ENCODE measurements at regions not wholly inside any gene's neighbourhood (a gene's known extent, or its start where the extent isn't known, plus 50 kb on each side); places are given as distances from the start of the nearest gene placed in this dataset.

DNA sequence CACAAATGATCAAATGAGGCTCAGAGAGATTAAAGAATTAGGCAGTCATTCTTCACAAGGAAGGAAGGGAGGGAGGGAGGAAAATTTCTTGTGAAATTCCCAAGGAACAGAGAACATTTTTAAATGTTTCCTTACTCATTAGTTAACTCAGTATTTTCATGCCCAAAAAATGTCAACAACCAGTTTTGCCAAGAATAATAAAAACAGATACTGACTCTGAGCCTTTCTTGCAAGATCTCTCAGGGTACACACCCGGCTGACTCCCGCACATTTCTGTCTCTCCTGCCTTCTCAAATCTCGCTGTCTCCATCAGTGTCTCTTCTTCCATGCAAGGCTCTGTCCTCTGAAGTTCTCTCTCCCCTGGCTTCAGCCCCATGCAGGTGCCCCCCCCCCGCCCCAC lies 265.9 kb downstream of the TJP1 start:
- DNase-seq (ENCODE audit: low spot score), result no peak

DNA sequence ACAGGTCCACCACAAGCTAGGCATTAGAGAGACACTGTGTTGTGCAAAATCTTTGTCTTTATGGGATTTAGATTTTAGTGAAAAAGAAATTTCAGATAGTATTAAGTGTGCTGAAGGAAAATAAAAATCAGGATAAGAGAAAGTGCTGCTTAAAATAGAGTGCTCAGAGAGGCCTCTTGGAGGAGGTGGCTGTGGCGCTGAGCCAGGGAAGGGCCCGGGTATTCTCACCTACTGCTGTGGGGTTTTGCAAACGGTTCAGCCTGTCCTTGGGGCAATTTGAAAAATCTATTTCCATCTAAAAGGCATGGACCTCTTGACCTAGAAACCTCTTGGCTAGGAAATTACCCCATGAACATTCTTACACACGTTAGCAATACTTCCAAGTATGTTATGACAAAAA lies 267.7 kb downstream of the TJP1 start:
- DNase-seq (ENCODE audit: low spot score), result no peak

DNA sequence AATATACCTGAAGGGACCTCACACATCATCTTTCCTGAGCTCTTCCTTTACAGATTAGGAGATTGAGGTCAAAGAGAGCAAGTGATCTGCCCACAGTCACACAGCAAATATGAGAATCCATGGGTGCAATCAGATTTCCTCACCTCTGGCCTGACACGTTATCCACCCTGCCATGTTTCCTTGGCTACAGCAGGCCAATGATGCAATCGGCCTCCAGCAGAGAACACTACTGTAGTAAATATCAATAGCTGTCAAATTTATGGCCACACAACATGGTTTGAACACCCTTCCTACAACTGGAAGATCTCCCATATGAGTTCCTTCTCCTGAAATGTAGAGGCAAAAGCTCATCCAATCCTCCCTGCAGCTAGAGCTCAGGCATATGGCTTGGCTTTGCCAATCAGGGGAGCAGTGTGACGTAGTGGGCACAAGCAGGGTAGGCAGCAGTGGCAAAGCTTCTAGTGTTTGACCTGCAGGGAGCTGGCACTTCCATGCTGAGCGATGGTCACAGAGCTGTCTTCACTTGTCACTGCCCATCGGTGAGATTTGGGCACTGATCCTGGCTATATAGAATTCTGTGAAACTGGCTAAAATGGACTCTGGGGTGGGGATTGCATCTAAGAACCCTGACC lies 271.3 kb downstream of the TJP1 start:
- no peak for DNase-seq (ENCODE audit: low spot score)

DNA sequence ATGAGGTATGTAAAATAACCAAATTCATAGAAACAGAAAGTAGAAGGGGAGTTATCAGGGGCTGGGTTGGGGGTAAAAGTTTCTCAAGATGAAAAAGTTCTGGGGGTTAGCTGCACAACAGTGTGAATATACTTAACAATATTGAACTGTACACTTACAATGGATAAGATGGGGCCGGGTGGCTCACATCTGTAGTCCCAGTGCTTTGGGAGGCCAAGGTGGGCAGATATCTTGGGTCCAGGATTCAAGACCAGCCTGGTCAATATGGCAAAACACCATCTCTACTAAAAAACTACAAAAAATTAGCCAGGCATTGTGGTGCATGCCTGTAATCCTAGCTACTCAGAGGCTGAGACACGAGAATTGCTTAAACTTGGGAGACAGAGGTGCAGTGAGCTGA lies 274.3 kb downstream of the TJP1 start:
- DNase-seq (ENCODE audit: low spot score), result no peak

DNA sequence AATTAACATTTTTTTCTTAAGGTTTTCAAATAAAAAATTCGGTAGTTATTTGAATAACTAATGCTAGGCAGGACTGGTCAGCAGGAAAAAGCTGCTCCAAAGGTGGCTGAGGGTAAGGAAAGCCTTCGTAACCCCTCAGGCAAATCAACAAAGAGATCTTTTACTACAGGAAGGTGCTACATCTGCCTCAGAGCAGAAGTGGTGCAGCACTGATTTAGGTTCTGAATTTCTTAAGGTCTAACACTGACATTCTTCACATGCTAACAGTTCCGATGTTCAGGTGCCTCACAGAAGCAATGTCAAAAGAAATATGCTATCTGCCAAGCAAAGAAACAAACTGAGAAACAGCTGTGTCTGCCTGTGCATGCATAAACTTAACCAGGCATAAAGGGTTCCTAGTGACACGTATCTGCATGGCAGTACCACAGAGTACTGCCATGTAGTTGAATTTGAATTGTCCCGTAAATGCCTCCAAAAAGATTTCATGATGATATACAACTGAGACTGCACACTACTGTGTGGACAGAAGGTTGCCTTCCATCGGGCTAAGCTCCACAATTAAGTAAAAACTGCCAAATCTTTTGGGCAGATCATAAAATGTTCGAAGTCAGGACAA lies 275.0 kb upstream of the NSMCE3 start:
- no peak for DNase-seq (ENCODE audit: low spot score)

DNA sequence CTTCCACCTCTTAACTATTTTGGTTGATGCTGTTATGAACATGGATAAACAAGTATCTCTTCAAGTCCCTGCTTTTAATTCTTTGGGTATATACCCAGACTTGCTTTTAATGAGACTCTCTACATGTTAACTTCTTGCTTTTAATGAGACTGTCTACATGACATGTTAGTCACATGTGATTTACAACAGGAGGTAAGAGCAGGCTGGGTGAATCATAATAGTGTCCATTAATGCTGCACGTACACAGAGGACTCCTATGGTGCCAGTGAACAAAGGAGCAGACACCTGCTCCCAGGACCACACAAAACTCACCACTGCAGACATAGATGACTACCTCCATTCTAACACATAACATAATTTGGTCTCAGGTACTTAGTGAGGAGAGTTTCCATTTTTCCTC lies 273.4 kb upstream of the NSMCE3 start:
- DNase-seq (ENCODE audit: low spot score), result no peak

DNA sequence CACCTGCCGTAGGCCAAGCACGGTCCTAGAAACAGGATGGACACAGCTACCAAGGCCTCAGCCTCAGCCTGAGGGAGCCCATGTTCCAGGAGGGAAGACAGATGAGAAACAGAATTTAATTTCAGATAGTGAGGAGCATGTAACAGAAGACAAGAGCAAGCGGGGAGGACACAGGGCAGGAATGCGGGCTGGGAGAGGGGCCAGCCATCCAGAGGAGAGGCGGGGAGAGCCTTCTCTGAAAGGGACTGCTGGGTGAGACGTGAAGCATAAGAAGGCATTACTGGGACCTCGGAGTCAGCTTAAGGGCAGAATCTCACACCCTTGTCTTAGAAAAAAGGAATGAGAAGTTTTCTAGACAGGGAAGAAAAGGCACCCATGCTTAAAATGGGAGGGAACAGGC lies 271.7 kb upstream of the NSMCE3 start:
- no peak for DNase-seq (ENCODE audit: low spot score)

DNA sequence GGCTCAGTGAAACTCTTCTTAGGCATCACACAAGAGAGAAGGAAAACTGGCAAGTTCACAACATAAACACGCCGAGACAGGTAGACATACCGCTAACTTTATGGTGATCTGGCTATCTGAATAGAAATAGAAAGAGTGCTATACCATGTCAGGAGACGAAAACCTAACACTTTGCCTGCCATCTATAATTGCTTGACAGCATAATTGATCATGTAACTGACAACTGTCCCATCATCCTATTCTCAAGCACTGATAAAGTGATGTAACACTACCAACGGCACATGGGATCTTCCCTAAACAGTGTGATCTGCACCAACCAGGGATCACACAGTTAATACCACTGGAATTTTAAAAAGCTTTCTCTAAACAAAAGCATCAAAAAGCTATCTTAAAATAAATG lies 270.9 kb upstream of the NSMCE3 start:
- DNase-seq (ENCODE audit: low spot score), result no peak

DNA sequence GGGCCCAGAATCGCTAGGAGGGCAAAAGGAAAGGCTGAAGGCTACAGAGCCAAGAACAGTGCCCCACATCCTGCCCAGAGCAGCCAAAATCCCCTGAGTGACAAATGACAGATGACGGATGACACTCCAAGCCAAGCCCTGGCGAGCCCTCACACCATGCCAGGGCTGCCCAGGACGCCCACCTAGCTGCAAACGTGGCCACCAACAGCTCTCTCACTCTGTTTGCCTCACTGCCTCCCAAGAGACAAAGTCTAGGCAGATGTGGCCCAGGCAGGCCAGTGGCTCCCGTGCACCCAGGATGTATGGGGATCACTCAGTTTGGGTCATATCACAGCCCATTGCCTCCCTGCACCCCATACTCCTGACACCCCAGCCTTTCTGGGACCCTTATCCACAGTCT lies 270.1 kb upstream of the NSMCE3 start:
- DNase-seq (ENCODE audit: low spot score), result no peak

DNA sequence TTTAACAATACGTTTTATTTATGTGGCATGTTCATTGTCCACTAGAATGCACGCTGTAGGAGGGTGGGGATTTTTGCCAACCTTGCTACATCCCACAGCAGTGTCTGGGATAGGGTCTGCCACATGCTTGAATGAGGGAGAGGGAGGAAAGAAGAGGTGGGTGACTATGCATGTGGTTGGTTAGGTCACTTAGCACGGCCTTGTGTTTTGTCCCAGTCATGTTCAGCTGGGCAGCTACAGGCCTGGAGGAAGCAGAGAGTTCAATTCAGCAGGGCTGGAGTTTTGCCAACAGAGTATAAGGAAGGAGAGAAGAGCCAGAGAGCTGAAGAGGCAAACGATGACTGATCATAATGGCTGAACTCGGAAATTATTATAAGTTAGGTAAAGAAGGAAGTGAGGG lies 268.4 kb upstream of the NSMCE3 start:
- DNase-seq (ENCODE audit: low spot score), result no peak

DNA sequence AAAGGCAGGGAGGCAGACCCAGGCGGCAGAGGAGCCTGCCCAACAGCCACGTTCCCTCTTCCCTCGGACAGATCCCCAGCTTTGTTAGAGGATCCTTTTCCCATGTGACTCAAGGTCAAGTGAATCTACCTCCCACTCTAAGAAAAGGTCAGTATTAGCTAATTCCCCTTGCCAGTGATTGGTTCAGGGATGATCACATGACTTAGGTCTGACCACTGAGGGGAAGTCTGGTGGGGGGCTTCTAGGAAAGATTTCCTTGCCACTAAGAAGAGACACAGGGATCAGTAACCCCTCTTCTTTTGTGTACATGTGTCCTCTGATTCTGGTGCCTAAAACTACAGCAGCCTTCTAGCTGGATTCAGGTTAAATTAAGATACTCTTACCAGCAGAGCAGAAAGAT lies 266.3 kb upstream of the NSMCE3 start:
- no peak for DNase-seq (ENCODE audit: low spot score)

DNA sequence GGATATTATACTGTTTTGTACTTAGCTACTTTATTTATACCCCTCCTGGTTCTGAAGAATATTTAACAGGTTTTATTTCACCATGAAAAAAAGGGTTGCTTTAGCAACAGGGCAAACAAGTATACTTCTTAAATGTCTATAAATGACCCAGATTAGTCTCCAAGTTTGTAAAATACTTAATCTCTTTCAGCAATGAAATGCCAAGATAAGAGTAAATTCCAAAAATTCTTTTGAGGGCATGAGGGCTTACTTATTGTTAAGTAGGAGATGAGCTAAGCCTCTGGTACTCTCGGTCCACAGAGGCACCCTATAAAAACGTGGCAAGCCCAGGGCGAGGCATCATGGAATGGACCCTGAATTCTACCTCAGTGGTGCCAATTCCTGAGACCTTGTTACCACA lies 264.8 kb upstream of the NSMCE3 start:
- DNase-seq (ENCODE audit: low spot score), result no peak

DNA sequence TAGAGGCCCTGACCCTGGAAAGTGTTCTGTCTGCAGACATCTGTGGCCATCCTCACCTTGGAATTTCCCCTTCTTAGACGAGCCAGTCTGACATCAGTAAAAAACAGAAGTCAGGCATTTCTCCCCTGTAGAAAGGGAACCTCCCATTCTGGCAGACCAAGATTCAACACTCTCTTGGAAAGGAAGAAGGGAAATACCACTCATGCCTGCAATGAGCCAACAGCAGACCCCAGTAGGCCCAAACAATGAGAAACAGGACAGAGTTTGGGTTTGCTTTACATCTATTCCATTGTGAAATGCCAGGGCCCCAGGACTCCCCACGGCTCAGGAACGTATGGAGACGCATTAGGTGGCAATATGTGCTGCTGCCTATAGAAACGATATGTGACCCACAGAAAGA lies 264.0 kb upstream of the NSMCE3 start:
- no peak for DNase-seq (ENCODE audit: low spot score)

DNA sequence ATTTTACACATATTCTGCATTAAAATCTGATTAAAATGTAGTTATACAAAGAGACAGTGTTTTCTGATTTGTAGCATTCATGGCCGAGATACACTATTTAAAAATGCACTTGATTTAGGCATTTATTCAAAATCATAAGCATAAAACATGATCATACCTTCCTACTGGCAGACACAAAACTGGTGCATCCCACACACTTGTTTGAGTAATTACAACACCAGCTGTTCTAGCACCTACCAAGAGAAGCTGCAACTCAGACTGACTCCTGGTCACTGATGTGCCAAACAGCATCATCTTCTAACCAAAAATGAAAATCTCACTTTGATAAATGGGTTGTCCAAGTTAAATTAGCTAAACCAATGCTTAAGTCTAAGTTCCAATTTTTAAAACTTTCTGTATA lies 262.7 kb upstream of the NSMCE3 start:
- no peak for DNase-seq (ENCODE audit: low spot score)

DNA sequence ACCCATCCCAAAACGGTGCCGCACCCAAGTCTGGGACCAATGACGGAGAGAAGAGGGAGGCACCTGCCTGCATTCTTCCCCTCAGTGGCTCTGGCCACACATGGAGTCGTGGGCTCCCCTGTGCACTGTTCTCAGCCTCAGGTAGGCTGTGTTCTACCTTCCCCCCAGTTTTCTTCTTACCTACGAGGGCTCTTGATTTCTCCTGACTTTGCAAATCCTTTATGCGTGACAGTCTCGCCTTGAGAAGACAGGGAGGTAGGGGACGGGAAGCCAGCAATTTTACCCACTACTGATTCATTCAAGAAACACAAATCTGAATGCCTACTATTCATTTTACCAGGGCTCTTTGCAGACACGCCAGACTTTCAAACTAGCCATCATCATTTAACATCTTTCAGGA lies 261.3 kb upstream of the NSMCE3 start:
- DNase-seq (ENCODE audit: low spot score), result no peak

DNA sequence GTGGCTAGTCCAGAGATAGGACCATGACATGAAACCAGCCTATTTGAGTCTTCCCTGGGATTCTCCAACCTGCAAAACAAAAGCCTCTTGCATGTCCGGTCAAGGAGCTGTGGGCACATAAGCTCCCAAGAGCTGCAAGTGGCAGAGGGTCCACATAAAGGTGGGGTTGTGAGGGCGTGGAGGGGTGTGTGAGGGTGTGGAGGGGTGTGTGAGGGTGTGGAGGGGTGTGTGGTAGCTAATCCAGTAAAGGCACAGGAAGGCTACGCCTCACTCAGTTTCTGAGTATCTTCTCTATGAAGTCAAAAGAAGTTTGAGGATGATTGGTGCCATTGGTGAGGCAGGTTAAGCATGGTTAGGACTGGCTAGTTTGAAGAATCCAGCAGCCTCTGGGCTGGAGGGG lies 259.4 kb upstream of the NSMCE3 start:
- no peak for DNase-seq (ENCODE audit: low spot score)

DNA sequence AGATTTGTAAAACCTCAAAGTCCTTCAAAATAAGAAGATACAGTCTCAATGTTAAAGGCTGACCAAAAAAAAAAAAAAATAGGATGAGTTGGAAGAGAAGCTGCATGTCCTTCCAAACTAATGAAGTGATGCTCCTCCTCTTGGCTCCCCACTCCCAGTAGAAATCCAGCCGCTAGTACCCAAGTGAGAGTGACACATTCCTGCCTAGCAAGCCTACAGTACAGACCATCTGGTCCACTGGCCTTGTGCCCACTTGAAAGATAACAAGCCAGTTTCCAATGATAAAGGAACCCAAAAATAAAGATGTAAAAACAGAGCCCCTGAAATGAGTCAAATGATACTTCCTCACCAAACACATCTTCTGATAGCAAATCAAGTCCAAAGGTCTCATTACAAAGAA lies 258.7 kb upstream of the NSMCE3 start:
- no peak for DNase-seq (ENCODE audit: low spot score)

DNA sequence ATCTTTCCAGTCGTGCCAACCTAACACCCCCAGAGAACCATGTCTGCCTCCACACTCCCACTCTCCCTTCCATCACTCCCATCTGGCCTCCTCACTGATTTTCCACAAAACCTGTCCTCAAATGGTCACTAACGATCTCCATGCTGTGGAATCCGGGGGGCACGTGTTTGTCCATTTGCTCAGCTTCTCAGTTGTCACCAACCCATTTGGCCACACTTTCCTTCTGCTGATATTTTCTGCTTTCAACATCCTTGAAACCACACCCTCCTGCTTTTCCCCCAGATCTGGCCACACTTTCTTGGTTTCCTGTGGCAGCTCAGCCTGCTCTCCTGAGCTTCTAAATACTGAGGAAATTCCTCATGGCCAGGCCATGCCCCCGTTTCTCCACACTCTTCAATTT lies 257.2 kb upstream of the NSMCE3 start:
- DNase-seq (ENCODE audit: low spot score), result no peak

DNA sequence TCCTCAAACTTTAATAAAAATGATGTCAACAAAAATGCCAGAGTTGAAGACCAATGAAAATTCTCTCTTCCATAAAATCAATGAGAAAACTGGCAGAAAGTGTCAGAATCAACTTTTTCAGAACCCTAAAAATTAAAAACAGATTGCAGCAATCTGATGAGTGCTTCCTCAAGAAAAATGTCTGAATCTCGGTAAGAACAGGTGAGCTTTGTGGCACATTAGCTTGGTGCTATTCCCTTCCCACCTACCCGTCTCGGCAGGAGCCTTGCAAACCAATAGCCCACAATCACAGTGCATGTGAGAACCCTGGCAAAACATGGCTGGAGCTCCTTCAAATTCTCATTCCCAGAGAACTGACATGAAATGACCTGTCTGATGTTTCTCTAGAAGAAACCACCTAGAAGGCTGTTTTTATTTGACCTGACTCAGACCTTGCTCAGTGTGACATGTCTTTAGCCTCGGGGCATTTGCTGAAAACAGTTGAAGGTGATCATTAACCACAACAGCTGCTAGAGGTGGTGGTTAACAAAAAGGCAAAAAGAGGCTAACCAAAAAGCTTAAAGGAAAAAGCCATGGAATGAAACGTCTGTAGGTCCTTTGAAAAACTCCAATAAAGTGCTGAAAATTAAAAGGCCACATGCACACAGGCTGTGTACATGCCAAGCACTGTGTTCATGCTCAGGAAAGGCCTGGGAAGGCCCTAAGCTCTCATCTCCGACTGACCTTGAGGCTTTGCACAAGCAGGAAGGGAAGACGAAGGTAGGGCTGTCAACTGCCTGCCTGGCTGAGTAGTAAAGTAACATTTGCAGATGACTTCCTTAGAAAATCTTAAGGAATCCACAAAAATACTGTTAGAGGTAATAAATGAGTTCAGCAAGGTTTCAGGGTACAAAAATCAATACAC lies 253.0 kb upstream of the NSMCE3 start:
- no peak for DNase-seq (ENCODE audit: low spot score)

DNA sequence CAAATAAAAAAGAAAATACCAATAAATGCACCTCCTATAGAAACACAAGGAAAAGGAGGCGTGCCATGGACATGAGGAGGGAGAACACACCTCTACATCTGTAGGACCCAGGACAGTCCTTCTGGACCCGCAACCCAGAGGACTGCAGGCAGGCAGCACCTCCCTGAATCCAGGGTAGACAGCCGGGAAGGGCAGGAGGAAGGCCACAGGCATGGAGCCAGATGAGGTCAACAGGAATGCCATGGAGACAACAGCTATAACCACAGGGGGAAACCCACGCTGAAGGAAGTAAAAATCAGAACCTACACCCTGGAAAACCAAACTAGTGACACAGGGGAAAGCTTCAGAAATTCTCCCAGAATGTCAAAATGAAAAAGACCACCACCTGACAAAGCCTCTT lies 248.8 kb upstream of the NSMCE3 start:
- no peak for DNase-seq (ENCODE audit: low spot score)

DNA sequence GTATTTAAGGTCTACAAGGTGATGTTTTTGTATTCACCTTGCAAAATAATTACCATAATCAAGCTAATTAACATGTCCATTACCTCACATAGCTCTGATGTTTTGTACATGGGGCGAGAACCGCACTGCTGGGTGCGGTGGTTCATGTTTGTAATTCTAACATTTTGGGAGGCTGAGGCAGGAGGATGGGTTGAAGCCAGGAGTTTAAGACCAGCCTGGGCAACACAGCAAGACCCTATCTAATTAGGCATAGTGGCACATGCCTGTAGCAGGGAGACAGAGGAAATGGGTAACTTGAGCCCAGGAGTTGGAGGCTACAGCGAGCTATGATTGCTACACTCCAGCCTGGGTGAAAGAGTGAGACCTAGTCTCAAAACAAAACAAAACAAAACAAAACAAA lies 248.2 kb upstream of the NSMCE3 start:
- no peak for DNase-seq (ENCODE audit: low spot score)

DNA sequence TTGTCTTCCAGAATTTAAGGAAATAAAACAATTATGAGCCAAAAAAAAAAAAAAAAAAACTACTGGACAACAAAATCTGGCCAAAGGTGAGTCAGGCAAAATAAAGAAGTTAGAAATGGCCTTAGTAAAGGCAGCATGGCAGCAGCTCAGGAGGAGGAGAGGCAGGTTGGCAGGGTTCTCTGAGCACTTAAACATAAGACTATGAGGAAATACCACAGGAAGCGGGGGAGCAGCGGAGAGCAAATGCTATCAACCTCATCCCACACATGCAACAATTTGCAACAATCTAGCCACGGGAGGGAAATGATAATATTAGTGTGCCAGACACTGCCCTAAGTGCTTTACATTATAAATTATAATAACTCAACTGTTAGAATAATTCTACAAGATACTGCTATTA lies 247.3 kb upstream of the NSMCE3 start:
- no peak for DNase-seq (ENCODE audit: low spot score)

DNA sequence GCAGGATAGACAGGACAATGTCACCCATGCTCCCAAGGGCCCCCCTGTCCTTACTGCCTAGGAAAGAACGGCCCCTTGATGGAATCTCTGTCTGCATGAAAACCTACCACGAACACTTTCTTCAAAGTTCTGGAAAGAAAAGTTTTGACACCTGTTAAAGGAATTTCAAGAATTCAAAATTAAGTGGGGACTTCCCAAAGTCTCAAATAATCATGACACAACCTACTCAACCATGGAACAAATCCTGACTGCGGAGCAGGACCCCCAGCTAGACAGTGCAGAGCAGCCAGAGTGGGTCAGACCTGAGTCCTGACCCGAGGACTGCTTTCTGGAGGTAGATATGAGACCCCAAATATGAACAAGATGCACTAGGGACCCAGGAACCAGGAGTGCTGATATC lies 245.3 kb upstream of the NSMCE3 start:
- no peak for DNase-seq (ENCODE audit: low spot score)
